Keratinocyte (primary cell): ENCODE measurements at regions not wholly inside any gene's neighbourhood (a gene's known extent, or its start where the extent isn't known, plus 50 kb on each side); places are given as distances from the start of the nearest gene placed in this dataset.

Source experiments
- DNase-seq: peaks from one replicate; pipeline ENCODE4 v3.0.0-alpha.2; 2011; ENCODE audit warnings: low read depth, missing footprints, low spot score
- FAIRE-seq: peaks from 2 replicates; lab custom pipeline; 2011; peaks lifted over from hg19 to GRCh38; lab: Jason Lieb, UNC
- H2AFZ ChIP-seq: 2 replicates; pipeline ENCODE4 v1.6.0; 2012; ENCODE audit warnings: low read length, control low read depth, inconsistent platforms; ENCODE audit not compliant: control insufficient read depth
- H3K27ac ChIP-seq: 2 replicates; pipeline ENCODE4 v1.5.1; 2011; ENCODE audit warnings: low read length; ENCODE audit not compliant: control insufficient read depth, insufficient read depth
- H3K27me3 ChIP-seq: 3 replicates; pipeline ENCODE4 v1.6.0; 2011; ENCODE audit warnings: low read length; ENCODE audit not compliant: control insufficient read depth, insufficient read depth; ENCODE audit errors: extremely low read depth
- H3K36me3 ChIP-seq, 2 experiments: 2 replicates in 1 of 2; 3 replicates in 1 of 2; pipeline ENCODE4 v1.5.1; 2011; ENCODE audit warnings: low read length in 2 of 2, mild to moderate bottlenecking in 1 of 2; ENCODE audit not compliant: control insufficient read depth in 2 of 2, insufficient read depth in 2 of 2; ENCODE audit errors: extremely low read depth in 1 of 2
- H3K4me1 ChIP-seq: 3 replicates; pipeline ENCODE4 v1.5.1; 2011; ENCODE audit warnings: low read length; ENCODE audit not compliant: control insufficient read depth, insufficient read depth; ENCODE audit errors: extremely low read depth
- H3K4me2 ChIP-seq: 3 replicates; pipeline ENCODE4 v1.6.0; 2011; ENCODE audit warnings: low read depth, low read length; ENCODE audit not compliant: control insufficient read depth, insufficient read depth; ENCODE audit errors: extremely low read depth
- H3K4me3 ChIP-seq, 3 experiments: fragments of 200-600 bp in 1 of 3; sonication (generic) in 1 of 3; 2 replicates in 2 of 3; 3 replicates in 1 of 3; pipeline ENCODE4 v1.5.1; 2011 to 2016; ENCODE audit warnings: low read length in 3 of 3, mild to moderate bottlenecking in 3 of 3, control low read depth in 2 of 3, inconsistent platforms in 1 of 3, low read depth in 1 of 3, mixed read lengths in 1 of 3, mixed run types in 1 of 3, moderate library complexity in 1 of 3; ENCODE audit not compliant: control insufficient read depth in 2 of 3, insufficient read depth in 2 of 3; ENCODE audit errors: extremely low read depth in 1 of 3
- H3K79me2 ChIP-seq: 2 replicates; pipeline ENCODE4 v1.6.0; 2012; ENCODE audit warnings: low read length; ENCODE audit not compliant: control insufficient read depth, insufficient read depth
- H3K9ac ChIP-seq: 3 replicates; pipeline ENCODE4 v1.6.0; 2011; ENCODE audit warnings: low read length; ENCODE audit not compliant: control insufficient read depth, insufficient read depth; ENCODE audit errors: extremely low read depth
- H3K9me1 ChIP-seq: 3 replicates; pipeline ENCODE4 v1.6.0; 2011; ENCODE audit warnings: low read length; ENCODE audit not compliant: control insufficient read depth, insufficient read depth; ENCODE audit errors: extremely low read depth
- H3K9me3 ChIP-seq: 2 replicates; pipeline ENCODE4 v1.5.1; 2012; ENCODE audit warnings: low read depth, low read length; ENCODE audit not compliant: control insufficient read depth
- H4K20me1 ChIP-seq: 3 replicates; pipeline ENCODE4 v1.6.0; 2011; ENCODE audit warnings: low read length; ENCODE audit not compliant: control insufficient read depth, insufficient read depth; ENCODE audit errors: extremely low read depth
- EZH2 ChIP-seq: IDR thresholded peaks from one replicate; pipeline ENCODE4 v1.6.1; 2012; ENCODE audit warnings: inconsistent platforms, mild to moderate bottlenecking, low read length, moderate library complexity
- dilution Hi-C: fragments of 300-500 bp; cut with MboI; formaldehyde crosslinking; loops from one replicate; pipeline ENCODE4 v1.7.0; 2020; ENCODE audit warnings: low sequenced_read_pairs; ENCODE audit not compliant: extremely low pct_ligation_motif_present
- TF ChIP-seq, protein P1 (sequence below), 3 experiments: IDR thresholded peaks in 1 of 3; conservative IDR thresholded peaks in 1 of 3; optimal IDR thresholded peaks in 1 of 3; 2 replicates in 2 of 3; 3 replicates in 1 of 3; pipeline versions ENCODE3 to v1.5.1; 2011; ENCODE audit warnings: low read length in 3 of 3, mild to moderate bottlenecking in 3 of 3, moderate library complexity in 2 of 3, control low read depth in 1 of 3, inconsistent platforms in 1 of 3; ENCODE audit not compliant: insufficient read depth in 2 of 3; ENCODE audit errors: extremely low read depth in 1 of 3

DNA sequence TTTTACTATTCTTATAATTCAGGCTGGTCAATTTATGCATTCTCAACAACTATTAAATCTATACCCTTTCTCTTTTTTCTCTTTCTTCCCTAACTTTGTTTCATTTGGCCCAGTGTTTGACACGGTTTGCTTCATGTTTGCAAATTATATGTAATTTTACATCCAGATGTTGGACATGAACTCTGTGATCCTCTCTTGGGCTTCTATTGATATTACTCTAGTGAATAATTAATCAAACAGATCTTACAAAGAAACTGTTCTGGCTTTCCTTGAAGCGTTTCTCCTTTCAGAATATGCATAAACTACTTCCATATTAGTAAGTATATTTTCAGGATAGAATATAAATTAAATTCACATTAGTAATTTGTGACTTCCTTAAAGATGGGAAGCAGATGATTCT lies 225.1 kb upstream of the TMEFF2 start:
- H3K9me3 ChIP-seq = no peaks in the 10 kb centered on the region
- FAIRE-seq = no peak

DNA sequence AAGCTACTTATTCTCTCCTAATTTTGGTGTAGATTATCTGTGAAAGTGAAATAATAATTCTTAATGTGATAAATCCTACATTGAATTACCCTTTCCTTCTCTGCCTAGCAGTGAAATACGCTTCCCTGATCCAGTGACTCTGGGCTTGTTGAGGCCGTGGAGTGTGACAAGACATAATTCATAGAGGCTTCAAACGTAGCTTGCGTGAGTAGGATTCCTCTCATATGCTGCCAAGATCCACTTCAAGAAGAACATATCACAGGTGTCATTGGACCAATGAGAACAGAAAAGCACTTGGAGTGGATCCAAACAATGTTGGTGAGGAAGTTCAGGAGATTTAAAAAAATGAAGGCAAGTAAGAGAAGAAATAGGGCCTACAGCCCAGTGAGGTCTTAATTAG lies 221.3 kb upstream of the TMEFF2 start:
- no peaks in the 10 kb centered on the region for H3K79me2 ChIP-seq
- FAIRE-seq = no peak
- TF ChIP-seq, protein P1, sequence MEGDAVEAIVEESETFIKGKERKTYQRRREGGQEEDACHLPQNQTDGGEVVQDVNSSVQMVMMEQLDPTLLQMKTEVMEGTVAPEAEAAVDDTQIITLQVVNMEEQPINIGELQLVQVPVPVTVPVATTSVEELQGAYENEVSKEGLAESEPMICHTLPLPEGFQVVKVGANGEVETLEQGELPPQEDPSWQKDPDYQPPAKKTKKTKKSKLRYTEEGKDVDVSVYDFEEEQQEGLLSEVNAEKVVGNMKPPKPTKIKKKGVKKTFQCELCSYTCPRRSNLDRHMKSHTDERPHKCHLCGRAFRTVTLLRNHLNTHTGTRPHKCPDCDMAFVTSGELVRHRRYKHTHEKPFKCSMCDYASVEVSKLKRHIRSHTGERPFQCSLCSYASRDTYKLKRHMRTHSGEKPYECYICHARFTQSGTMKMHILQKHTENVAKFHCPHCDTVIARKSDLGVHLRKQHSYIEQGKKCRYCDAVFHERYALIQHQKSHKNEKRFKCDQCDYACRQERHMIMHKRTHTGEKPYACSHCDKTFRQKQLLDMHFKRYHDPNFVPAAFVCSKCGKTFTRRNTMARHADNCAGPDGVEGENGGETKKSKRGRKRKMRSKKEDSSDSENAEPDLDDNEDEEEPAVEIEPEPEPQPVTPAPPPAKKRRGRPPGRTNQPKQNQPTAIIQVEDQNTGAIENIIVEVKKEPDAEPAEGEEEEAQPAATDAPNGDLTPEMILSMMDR (optimal IDR thresholded peaks at IDR 0.05 in 1 of 3, IDR thresholded peaks at IDR 0.05 in 1 of 3, conservative IDR thresholded peaks at IDR 0.05 in 1 of 3; ENCODE audit: extremely low read depth in 1 of 3, insufficient read depth in 2 of 3, low read length in 3 of 3) = no peak
- TF ChIP-seq EZH2 = no peak

More for the DNA sequence above, 225.1 kb upstream of the TMEFF2 start:
- dilution Hi-C loops = no loop called here
- no peaks in the 10 kb centered on the region for H3K36me3 ChIP-seq
- DNase-seq = no peak
- no peaks in the 10 kb centered on the region for H3K9me1 ChIP-seq
- no peaks in the 10 kb centered on the region for H4K20me1 ChIP-seq
- H3K79me2 ChIP-seq = no peaks in the 10 kb centered on the region
- H2AFZ ChIP-seq = no peak overlapping the region
- no peaks in the 10 kb centered on the region for H3K4me1 ChIP-seq
- H3K27ac ChIP-seq = no peak overlapping the region
- TF ChIP-seq, protein P1 (optimal IDR thresholded peaks at IDR 0.05 in 1 of 3, IDR thresholded peaks at IDR 0.05 in 1 of 3, conservative IDR thresholded peaks at IDR 0.05 in 1 of 3; ENCODE audit: extremely low read depth in 1 of 3, insufficient read depth in 2 of 3, low read length in 3 of 3) = no peak
- TF ChIP-seq EZH2 = no peak
- H3K27me3 ChIP-seq = no peaks in the 10 kb centered on the region
- no peak overlapping the region for H3K4me2 ChIP-seq
- H3K4me3 ChIP-seq = no peak overlapping the region
- no peak overlapping the region for H3K9ac ChIP-seq

More for the DNA sequence above, 221.3 kb upstream of the TMEFF2 start:
- Histone ChIP-seq H3K4me1 (no peaks in the 10 kb centered on the region), H3K36me3 (no peaks in the 10 kb centered on the region), H3K9ac (no peak overlapping the region), H3K27ac (no peak overlapping the region), H3K4me2 (no peak overlapping the region), H3K4me3 (no peak overlapping the region), H3K9me3 (no peaks in the 10 kb centered on the region), H3K27me3 (no peaks in the 10 kb centered on the region), H3K9me1 (no peaks in the 10 kb centered on the region), H2AFZ (no peak overlapping the region), H4K20me1 (no peaks in the 10 kb centered on the region)
- DNase-seq = no peak
- dilution Hi-C loops = no loop called here
